DND-41 (cell line): ENCODE measurements at regions not wholly inside any gene's neighbourhood (a gene's known extent, or its start where the extent isn't known, plus 50 kb on each side); places are given as distances from the start of the nearest gene placed in this dataset.

ENCODE experiments used
- CTCF ChIP-seq: IDR thresholded peaks from 2 replicates; pipeline ENCODE4 v1.5.1; 2012; ENCODE audit warnings: borderline replicate concordance, low read length, moderate library complexity, mild to moderate bottlenecking; ENCODE audit not compliant: poor library complexity, severe bottlenecking; ENCODE audit errors: extremely low read depth
- EZH2 ChIP-seq: IDR thresholded peaks from 3 replicates; pipeline ENCODE4 v1.6.1; 2012; ENCODE audit warnings: borderline replicate concordance, low read depth, mild to moderate bottlenecking, moderate library complexity, low read length, inconsistent platforms; ENCODE audit not compliant: severe bottlenecking

- TF ChIP-seq CTCF (no peak), EZH2 (no peak)
Measured at GRCh38 chr3:163129287-163129686, 1632.7 kb downstream of the OTOL1 start.
